ENCODE measurements at regions not wholly inside any gene's neighbourhood (a gene's known extent, or its start where the extent isn't known, plus 50 kb on each side); places are given as distances from the start of the nearest gene placed in this dataset.

- ChIA-PET POLR2A (no interaction called here), CTCF (no interaction called here)
- no peak for TF ChIP-seq CTCF (IDR thresholded peaks at IDR 0.05; ENCODE audit: control extremely low read depth, extremely low read depth, low read depth, missing control alignments)
- peak; percentile 11 for DNase-seq (ENCODE audit: extremely low spot score)
These were observed 201.6 kb downstream of the FOXA2 start for GRCh38 chr20:22382742-22383141.

GRCh38 chr20:22381812-22382416 is 202.5 kb downstream of the FOXA2 start:
- DNase-seq (ENCODE audit: extremely low spot score) = no peak
- no peak for TF ChIP-seq CTCF (IDR thresholded peaks at IDR 0.05; ENCODE audit: control extremely low read depth, extremely low read depth, low read depth, missing control alignments)
- ChIA-PET CTCF (no interaction called here), POLR2A (no interaction called here)

GRCh38 chr20:22379472-22379871 is 204.9 kb downstream of the FOXA2 start:
- no peak for DNase-seq (ENCODE audit: extremely low spot score)
- CTCF ChIA-PET = no interaction called here
- no peak for TF ChIP-seq CTCF (IDR thresholded peaks at IDR 0.05; ENCODE audit: control extremely low read depth, extremely low read depth, low read depth, missing control alignments)
- POLR2A ChIA-PET = no interaction called here

GRCh38 chr20:22374678-22375590 is 209.4 kb downstream of the FOXA2 start:
- CTCF ChIA-PET = no interaction called here
- TF ChIP-seq CTCF (IDR thresholded peaks at IDR 0.05; ENCODE audit: control extremely low read depth, extremely low read depth, low read depth, missing control alignments) = no peak
- no peak for DNase-seq (ENCODE audit: extremely low spot score)
- POLR2A ChIA-PET = no interaction called here

GRCh38 chr20:22374066-22374465 is 210.3 kb downstream of the FOXA2 start:
- CTCF ChIA-PET = interaction anchor here (2.5 kb wide), 1 partner anchor 34 kb away, joined by 6 read pairs; no protein-coding TSS in a partner anchor
- POLR2A ChIA-PET = no interaction called here

More at GRCh38 chr20:22374066-22374465, 210.3 kb downstream of the FOXA2 start:
- TF ChIP-seq CTCF (IDR thresholded peaks at IDR 0.05; ENCODE audit: control extremely low read depth, extremely low read depth, low read depth, missing control alignments) = no peak
- DNase-seq (ENCODE audit: extremely low spot score) = no peak

All from GM10248 (cell line).